H9 (cell line): ENCODE measurements at regions not wholly inside any gene's neighbourhood (a gene's known extent, or its start where the extent isn't known, plus 50 kb on each side); places are given as distances from the start of the nearest gene placed in this dataset.
A peak's percentile ranks its signal among the peaks of the same experiment; 100 is the strongest.

Experiments used
- DNase-seq: peaks from one replicate; pipeline ENCODE4 v3.0.0-alpha.2; 2017
- H2AFZ ChIP-seq: one replicate; pipeline ENCODE4 v1.6.1; 2013; ENCODE audit warnings: mild to moderate bottlenecking, low read length, control low read depth, moderate library complexity
- H2AK5ac ChIP-seq: 2 replicates; pipeline ENCODE4 v1.6.1; 2013; ENCODE audit warnings: low read length, control low read depth, mixed read lengths; ENCODE audit not compliant: insufficient read length
- H2BK120ac ChIP-seq: one replicate; pipeline ENCODE4 v1.6.1; 2013; ENCODE audit warnings: low read depth, mild to moderate bottlenecking, low read length, control low read depth, inconsistent platforms; ENCODE audit not compliant: poor library complexity, severe bottlenecking
- H2BK12ac ChIP-seq: 2 replicates; pipeline ENCODE4 v1.6.1; 2013; ENCODE audit warnings: low read length, control low read depth, mixed read lengths, low read depth; ENCODE audit not compliant: insufficient read length
- H2BK15ac ChIP-seq: 2 replicates; pipeline ENCODE4 v1.6.1; 2013; ENCODE audit warnings: low read depth, low read length, control low read depth
- H2BK20ac ChIP-seq: one replicate; pipeline ENCODE4 v1.6.1; 2013; ENCODE audit warnings: low read depth, mild to moderate bottlenecking, low read length, control low read depth, inconsistent platforms; ENCODE audit not compliant: poor library complexity, severe bottlenecking
- H2BK5ac ChIP-seq: 2 replicates; pipeline ENCODE4 v1.6.1; 2013; ENCODE audit warnings: low read length, control low read depth, mixed read lengths; ENCODE audit not compliant: insufficient read length
- H3K14ac ChIP-seq: 2 replicates; pipeline ENCODE4 v1.6.1; 2013; ENCODE audit warnings: low read length, control low read depth; ENCODE audit not compliant: insufficient read depth
- H3K18ac ChIP-seq: 2 replicates; pipeline ENCODE4 v1.6.1; 2013; ENCODE audit warnings: low read depth, mild to moderate bottlenecking, mixed read lengths, low read length, control low read depth; ENCODE audit not compliant: insufficient read length
- H3K23ac ChIP-seq: 2 replicates; pipeline ENCODE4 v1.6.1; 2013; ENCODE audit warnings: low read length, control low read depth, mixed read lengths, low read depth; ENCODE audit not compliant: insufficient read length
- H3K23me2 ChIP-seq: 2 replicates; pipeline ENCODE4 v1.6.1; 2013; ENCODE audit warnings: low read depth, mild to moderate bottlenecking, mixed read lengths, low read length, control low read depth; ENCODE audit not compliant: insufficient read length, poor library complexity, severe bottlenecking
- H3K27ac ChIP-seq: 2 replicates; pipeline ENCODE4 v1.5.1; 2013; ENCODE audit warnings: low read length, control low read depth, mixed read lengths, low read depth; ENCODE audit not compliant: insufficient read length
- H3K27me3 ChIP-seq: 2 replicates; pipeline ENCODE4 v1.6.1; 2013; ENCODE audit warnings: low read length, control low read depth, inconsistent platforms; ENCODE audit not compliant: insufficient read depth
- H3K4ac ChIP-seq: 2 replicates; pipeline ENCODE4 v1.6.1; 2013; ENCODE audit warnings: low read depth, mild to moderate bottlenecking, control low read depth, inconsistent platforms, low read length, moderate library complexity
- H3K4me1 ChIP-seq: 2 replicates; pipeline ENCODE4 v1.6.1; 2013; ENCODE audit warnings: low read length, control low read depth, inconsistent platforms; ENCODE audit not compliant: insufficient read depth
- H3K4me2 ChIP-seq: 2 replicates; pipeline ENCODE4 v1.6.1; 2013; ENCODE audit warnings: low read length, control low read depth, mixed read lengths; ENCODE audit not compliant: insufficient read length, insufficient read depth
- H3K56ac ChIP-seq: 2 replicates; pipeline ENCODE4 v1.6.1; 2013; ENCODE audit warnings: low read depth, mild to moderate bottlenecking, mixed read lengths, low read length, control low read depth; ENCODE audit not compliant: insufficient read length
- H3K79me1 ChIP-seq: 2 replicates; pipeline ENCODE4 v1.6.1; 2013; ENCODE audit warnings: low read depth, mild to moderate bottlenecking, moderate library complexity, low read length, control low read depth, inconsistent platforms; ENCODE audit not compliant: insufficient read depth, poor library complexity, severe bottlenecking
- H3K79me2 ChIP-seq: 2 replicates; pipeline ENCODE4 v1.6.1; 2013; ENCODE audit warnings: low read length, control low read depth, inconsistent platforms; ENCODE audit not compliant: insufficient read depth
- H3K9ac ChIP-seq: 2 replicates; pipeline ENCODE4 v1.6.1; 2013; ENCODE audit warnings: low read length, control low read depth, mixed read lengths; ENCODE audit not compliant: insufficient read length; ENCODE audit errors: extremely low read depth
- H3K9me3 ChIP-seq: one replicate; pipeline ENCODE4 v1.6.1; 2013; ENCODE audit warnings: low read depth, low read length, inconsistent platforms; ENCODE audit not compliant: control insufficient read depth
- H3T11ph ChIP-seq: one replicate; pipeline ENCODE4 v1.6.1; 2013; ENCODE audit warnings: mild to moderate bottlenecking, low read length, control low read depth, inconsistent platforms
- H4K20me1 ChIP-seq: one replicate; pipeline ENCODE4 v1.6.1; 2013; ENCODE audit not compliant: control insufficient read depth, insufficient read length, insufficient read depth
- H4K5ac ChIP-seq: 2 replicates; pipeline ENCODE4 v1.6.1; 2013; ENCODE audit warnings: low read depth, mild to moderate bottlenecking, mixed read lengths, low read length, control low read depth; ENCODE audit not compliant: insufficient read length
- H4K8ac ChIP-seq: replicated peaks from 2 replicates; pipeline ENCODE4 v1.6.1; 2013; ENCODE audit warnings: low read length, control low read depth, mixed read lengths, low read depth; ENCODE audit not compliant: insufficient read length
- H4K91ac ChIP-seq: 2 replicates; pipeline ENCODE4 v1.6.1; 2013; ENCODE audit warnings: low read depth, mild to moderate bottlenecking, moderate library complexity, mixed read lengths, low read length, control low read depth; ENCODE audit not compliant: insufficient read length
- H3K27ac Mint-ChIP-seq, 3 experiments: 2 replicates in 2 of 3; 3 replicates in 1 of 3; pipeline ENCODE4 v1.8.0; 2020 to 2021; ENCODE audit warnings: mixed read lengths in 3 of 3, mild to moderate bottlenecking in 1 of 3, moderate library complexity in 1 of 3
- H3K27me3 Mint-ChIP-seq: 2 replicates; pipeline ENCODE4 v1.8.0; 2021; ENCODE audit warnings: low read depth, mild to moderate bottlenecking, moderate library complexity, mixed read lengths
- H3K36me3 Mint-ChIP-seq, 3 experiments: 2 replicates in 2 of 3; 3 replicates in 1 of 3; pipeline ENCODE4 v1.8.0; 2020 to 2021; ENCODE audit warnings: low read depth in 3 of 3, mixed read lengths in 3 of 3; ENCODE audit not compliant: insufficient read depth in 1 of 3
- H3K4me1 Mint-ChIP-seq, 2 experiments: 2 replicates each; pipeline ENCODE4 v1.8.0; 2020; ENCODE audit warnings: mixed read lengths in 2 of 2
- H3K4me3 Mint-ChIP-seq, 2 experiments: 2 replicates in 1 of 2; 3 replicates in 1 of 2; pipeline ENCODE4 v1.8.0; 2020 to 2021; ENCODE audit warnings: mild to moderate bottlenecking in 2 of 2, mixed read lengths in 2 of 2, moderate library complexity in 1 of 2
- H3K9me3 Mint-ChIP-seq, 2 experiments: 2 replicates in 1 of 2; 3 replicates in 1 of 2; pipeline ENCODE4 v1.8.0; 2020; ENCODE audit warnings: mild to moderate bottlenecking in 2 of 2, mixed read lengths in 2 of 2, moderate library complexity in 1 of 2
- CTCF ChIP-seq: fragments of 200-600 bp; sonication (generic); conservative IDR thresholded peaks from 3 replicates; pipeline ENCODE4 v1.8.0; 2021; ENCODE audit warnings: antibody characterized with exemption, mild to moderate bottlenecking
- WGBS: extraction: QIAGEN DNeasy Blood & Tissue Kit; methylation state at CpG from one replicate; pipeline ENCODE4 v1.1.7; 2013; ENCODE audit warnings: missing lambda C conversion rate, low lambda C conversion rate, mixed read lengths; ENCODE audit not compliant: insufficient read length; ENCODE audit errors: extremely low coverage; 5-methylcytosine and 5-hydroxymethylcytosine counted together

- Histone ChIP-seq H3K79me2 (no peaks in the 10 kb centered on the region), H3K27ac (no peak overlapping the region), H2BK20ac (no peak overlapping the region), H2BK12ac (no peak overlapping the region), H3K79me1 (no peaks in the 10 kb centered on the region), H3K4me2 (no peak overlapping the region), H3K4ac (no peak overlapping the region), H3K14ac (no peak overlapping the region), H2AK5ac (no peak overlapping the region), H4K91ac (no peak overlapping the region), H4K8ac (no peak overlapping the region), H3K18ac (no peak overlapping the region), H4K5ac (no peak overlapping the region), H4K20me1 (no peaks in the 10 kb centered on the region), H3K23ac (no peak overlapping the region), H2AFZ (peak overlapping the region; percentile 85), H3K23me2 (no peaks in the 10 kb centered on the region), H3K9me3 (no peaks in the 10 kb centered on the region), H3T11ph (no peak overlapping the region), H3K4me1 (no peaks in the 10 kb centered on the region), H2BK120ac (no peak overlapping the region), H2BK15ac (no peak overlapping the region), H3K56ac (no peak overlapping the region), H2BK5ac (no peak overlapping the region), H3K27me3 (no peaks in the 10 kb centered on the region), H3K9ac (no peak overlapping the region)
- Mint-ChIP-seq H3K4me3 (no peak overlapping the region), H3K27ac (no peak overlapping the region; a peak in 1 of 7 replicates), H3K4me1 (peaks cover 0 to 2% of the 10 kb centered on the region in 2 experiments; a peak in 1 of 4 replicates), H3K36me3 (peaks cover 0 to 4% (median 0%) of the 10 kb centered on the region in 3 experiments; a peak in 1 of 7 replicates), H3K27me3 (no peaks in the 10 kb centered on the region), H3K9me3 (no peaks in the 10 kb centered on the region)
- no peak for DNase-seq
- TF ChIP-seq CTCF, result peak; percentile 52; the same call in 2 of the 3 replicates
- no CpG with 5 or more reads among the region's 3 CpGs for WGBS
Observed at GRCh38 chr19:31461814-31462539, 112.7 kb upstream of the TSHZ3 start.
